C4-2B (cell line): ENCODE measurements at regions not wholly inside any gene's neighbourhood (a gene's known extent, or its start where the extent isn't known, plus 50 kb on each side); places are given as distances from the start of the nearest gene placed in this dataset.
"Not testable (repeated sequence)": the region's sequence is repeated elsewhere in the genome, so short reads cannot be mapped to it uniquely, and the experiment has no call there.

Experiments
- H3K27ac ChIP-seq: fragments of 450-650 bp; 2 replicates; pipeline ENCODE4 v1.5.1; 2017
- ZFX ChIP-seq: fragments of 450-650 bp; IDR thresholded peaks from 2 replicates; pipeline ENCODE4 v1.6.1; 2017
- TF ChIP-seq, protein P1 (sequence below): fragments of 450-650 bp; conservative IDR thresholded peaks from 2 replicates; pipeline ENCODE4 v1.5.1; 2017; ENCODE audit warnings: mild to moderate bottlenecking

DNA sequence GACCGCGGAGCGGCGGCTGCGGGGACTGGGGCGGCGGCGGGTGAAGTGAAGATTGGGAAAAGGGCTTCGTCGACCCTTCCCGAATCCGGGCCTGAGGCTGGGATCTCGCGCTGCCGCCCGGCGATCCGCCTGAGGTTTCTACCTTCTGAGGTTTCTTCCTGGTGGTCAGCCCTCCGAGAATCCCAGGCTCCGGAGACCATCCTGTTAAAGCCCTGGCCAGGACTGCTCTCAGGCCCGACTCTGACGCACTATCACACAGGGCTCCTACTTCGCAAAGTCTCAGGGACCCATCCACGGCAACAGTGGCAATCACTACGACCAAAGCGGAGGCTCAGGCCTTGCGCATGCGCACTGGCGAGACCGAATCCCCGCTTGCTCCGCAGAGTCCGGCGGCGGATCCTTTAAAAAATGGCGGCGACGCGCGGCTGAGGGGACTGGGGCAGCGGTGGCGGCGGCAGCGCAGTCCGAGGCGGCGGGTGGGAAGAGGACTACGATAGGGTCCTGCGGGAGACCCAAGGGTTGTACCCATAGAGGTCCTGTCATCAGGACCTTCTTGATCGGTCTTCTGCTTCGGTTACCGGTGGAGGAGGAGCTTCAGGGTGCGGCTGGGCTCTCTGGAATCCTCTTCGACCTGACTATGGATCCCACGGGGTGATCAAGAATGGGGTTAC is 157.2 kb upstream of the ZNF337 start:
- peak overlapping the region; percentile 63 for H3K27ac ChIP-seq
- peak; percentile 48; the same call in 1 of the 2 replicates for TF ChIP-seq ZFX

- H3K27ac ChIP-seq, result peak overlapping the region; percentile 63
These were observed 156.5 kb upstream of the ZNF337 start for GRCh38 chr20:25852968-25853717.

DNA sequence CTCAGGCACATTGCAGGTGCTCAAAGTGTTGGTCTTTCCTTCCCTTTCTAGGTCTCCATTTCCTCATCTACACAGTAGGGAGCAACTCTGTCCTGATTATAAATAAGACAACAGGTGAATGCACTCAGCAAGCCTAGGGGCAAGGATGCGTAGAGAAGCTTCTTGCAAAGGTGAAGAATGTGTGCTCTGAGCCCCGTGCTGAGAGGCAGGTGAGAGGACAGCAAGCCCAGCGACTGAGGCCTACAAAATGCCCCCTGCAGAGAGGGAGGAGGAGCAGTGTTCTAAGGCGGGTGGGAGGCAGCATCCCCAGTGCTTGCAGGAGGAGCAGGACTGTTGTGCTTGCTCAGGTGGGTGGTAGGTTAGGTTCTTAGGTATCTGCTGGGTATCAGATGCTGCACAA is 153.5 kb upstream of the ZNF337 start:
- H3K27ac ChIP-seq, result not testable (repeated sequence)

DNA sequence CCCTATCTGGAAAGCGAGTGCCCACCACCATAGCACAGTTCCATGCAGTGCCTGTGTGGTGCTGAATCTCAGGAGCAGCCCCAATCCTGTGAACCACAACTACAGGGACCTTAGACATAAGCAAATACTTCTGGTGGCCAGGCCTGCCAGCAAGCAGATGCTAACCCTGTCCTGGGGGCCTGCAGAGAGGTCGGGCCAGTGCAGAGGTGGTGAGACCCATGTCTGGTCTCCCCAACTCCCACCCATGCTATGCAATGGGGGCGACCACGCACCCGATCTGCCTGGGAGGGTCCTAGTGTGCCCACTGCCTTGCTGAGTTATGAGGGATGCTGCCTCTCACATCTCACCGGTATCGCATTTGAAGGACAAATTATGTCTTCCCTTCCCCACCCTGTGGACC is 151.6 kb upstream of the ZNF337 start:
- TF ChIP-seq, protein P1, sequence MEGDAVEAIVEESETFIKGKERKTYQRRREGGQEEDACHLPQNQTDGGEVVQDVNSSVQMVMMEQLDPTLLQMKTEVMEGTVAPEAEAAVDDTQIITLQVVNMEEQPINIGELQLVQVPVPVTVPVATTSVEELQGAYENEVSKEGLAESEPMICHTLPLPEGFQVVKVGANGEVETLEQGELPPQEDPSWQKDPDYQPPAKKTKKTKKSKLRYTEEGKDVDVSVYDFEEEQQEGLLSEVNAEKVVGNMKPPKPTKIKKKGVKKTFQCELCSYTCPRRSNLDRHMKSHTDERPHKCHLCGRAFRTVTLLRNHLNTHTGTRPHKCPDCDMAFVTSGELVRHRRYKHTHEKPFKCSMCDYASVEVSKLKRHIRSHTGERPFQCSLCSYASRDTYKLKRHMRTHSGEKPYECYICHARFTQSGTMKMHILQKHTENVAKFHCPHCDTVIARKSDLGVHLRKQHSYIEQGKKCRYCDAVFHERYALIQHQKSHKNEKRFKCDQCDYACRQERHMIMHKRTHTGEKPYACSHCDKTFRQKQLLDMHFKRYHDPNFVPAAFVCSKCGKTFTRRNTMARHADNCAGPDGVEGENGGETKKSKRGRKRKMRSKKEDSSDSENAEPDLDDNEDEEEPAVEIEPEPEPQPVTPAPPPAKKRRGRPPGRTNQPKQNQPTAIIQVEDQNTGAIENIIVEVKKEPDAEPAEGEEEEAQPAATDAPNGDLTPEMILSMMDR, result no peak
- no peak for TF ChIP-seq ZFX
- no peak overlapping the region for H3K27ac ChIP-seq

- not testable (repeated sequence) for H3K27ac ChIP-seq
These were observed 148.0 kb upstream of the ZNF337 start for GRCh38 chr20:25844640-25845039.

DNA sequence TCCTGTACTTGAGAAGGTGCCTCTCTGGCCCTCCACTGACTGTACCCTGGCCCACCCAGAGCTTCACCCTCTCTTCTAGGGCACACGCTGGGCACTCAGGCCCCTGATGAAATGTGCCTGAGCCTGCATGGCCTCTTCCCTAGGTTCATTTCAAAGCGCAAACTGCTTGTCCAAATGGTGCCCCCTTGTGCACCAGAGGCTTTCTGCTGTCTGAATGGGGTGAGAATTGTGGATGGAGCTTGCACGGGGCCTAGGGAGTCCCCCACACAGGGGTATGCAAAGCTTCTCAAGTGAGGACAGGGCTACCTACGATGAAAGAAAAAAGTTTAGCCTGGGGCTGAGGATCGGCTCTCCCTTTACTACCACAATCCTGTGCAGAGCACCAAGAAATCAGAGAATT is 116.9 kb upstream of the ZNF337 start:
- not testable (repeated sequence) for H3K27ac ChIP-seq

- not testable (repeated sequence) for H3K27ac ChIP-seq
These were observed 101.7 kb upstream of the ZNF337 start for GRCh38 chr20:25798174-25798993.

GRCh38 chr20:25797062-25797461 is 100.4 kb upstream of the ZNF337 start:
- not testable (repeated sequence) for H3K27ac ChIP-seq

DNA sequence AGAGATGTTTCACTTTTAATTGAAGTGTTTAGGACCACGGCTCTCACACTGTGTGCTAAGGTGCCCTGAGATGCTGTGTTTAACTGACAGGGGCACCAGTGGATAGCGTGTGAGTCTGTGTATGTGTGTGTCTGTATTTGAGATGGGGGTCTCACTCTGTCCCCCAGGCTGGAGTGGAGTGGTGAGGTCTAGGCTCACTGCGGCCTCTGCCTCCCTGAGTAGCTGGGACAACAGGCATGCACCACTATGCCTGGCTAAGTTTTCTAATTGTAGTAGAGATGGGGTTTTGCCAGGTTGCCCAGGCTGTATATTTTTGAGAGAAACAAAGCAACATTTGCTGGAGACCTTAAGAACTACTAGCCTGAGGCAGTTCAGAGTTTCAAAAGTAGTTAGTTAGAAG is 80.6 kb upstream of the ZNF337 start:
- not testable (repeated sequence) for H3K27ac ChIP-seq

- H3K27ac ChIP-seq, result not testable (repeated sequence)
These were observed 78.1 kb upstream of the ZNF337 start for GRCh38 chr20:25774711-25775110.

- not testable (repeated sequence) for H3K27ac ChIP-seq
These were observed 77.5 kb upstream of the ZNF337 start for GRCh38 chr20:25774203-25774602.

- not testable (repeated sequence) for H3K27ac ChIP-seq
These were observed 75.8 kb upstream of the ZNF337 start for GRCh38 chr20:25772437-25772836.

DNA sequence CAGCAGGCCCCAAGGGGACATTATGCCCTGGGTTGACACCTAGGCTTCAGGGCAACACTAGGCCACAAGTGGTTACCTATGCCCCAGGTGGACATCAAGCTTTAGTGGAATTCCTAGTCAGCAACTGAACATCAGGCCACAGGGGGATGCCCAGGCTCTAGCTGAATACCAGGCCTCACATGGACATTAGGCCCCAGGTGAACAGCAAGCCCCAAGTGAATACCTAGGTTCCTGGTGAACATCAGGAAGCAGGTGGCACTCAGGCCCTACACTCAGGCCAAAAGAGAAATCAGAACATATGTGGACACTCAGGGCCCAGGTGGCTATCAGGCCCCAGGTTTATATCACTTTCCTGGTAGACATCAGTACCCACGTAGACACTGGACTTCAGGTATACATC is 75.2 kb upstream of the ZNF337 start:
- not testable (repeated sequence) for H3K27ac ChIP-seq

- TF ChIP-seq, protein P1, result no peak
- no peak for TF ChIP-seq ZFX
- H3K27ac ChIP-seq, result no peak overlapping the region
These were observed 64.9 kb upstream of the ZNF337 start for GRCh38 chr20:25761596-25761995.

- not testable (repeated sequence) for H3K27ac ChIP-seq
These were observed 64.4 kb upstream of the ZNF337 start for GRCh38 chr20:25761046-25761445.
